Fibroblast of lung (primary cell): ENCODE measurements at regions not wholly inside any gene's neighbourhood (a gene's known extent, or its start where the extent isn't known, plus 50 kb on each side); places are given as distances from the start of the nearest gene placed in this dataset.

Experiments
- CTCF ChIP-seq, 2 donors: IDR thresholded peaks in 1 of 2; conservative IDR thresholded peaks in 1 of 2; 1 replicate in 1 of 2; 2 replicates in 1 of 2; pipeline ENCODE4 v1.5.1; 2011 to 2012; ENCODE audit warnings: low read length in 2 of 2, control low read depth in 1 of 2, inconsistent platforms in 1 of 2, low read depth in 1 of 2, mild to moderate bottlenecking in 1 of 2
- EZH2 ChIP-seq: IDR thresholded peaks from 2 replicates; pipeline ENCODE4 v1.5.1; 2012; ENCODE audit warnings: low read length, control low read depth, mild to moderate bottlenecking; ENCODE audit errors: missing control alignments

GRCh38 chr12:97758194-97758501 lies 295.5 kb downstream of the RMST start:
- TF ChIP-seq CTCF (conservative IDR thresholded peaks at IDR 0.05 in 1 of 2, IDR thresholded peaks at IDR 0.05 in 1 of 2; ENCODE audit: low read depth in 1 of 2, low read length in 2 of 2) (no peak), EZH2 (no peak)
